K562 (cell line): ENCODE measurements at regions not wholly inside any gene's neighbourhood (a gene's known extent, or its start where the extent isn't known, plus 50 kb on each side); places are given as distances from the start of the nearest gene placed in this dataset.

Experiments used
- ATAC-seq: fragments of 200-7000 bp; cut with Tn5 transposase; 3 replicates; pipeline ENCODE4 v1.9.1; 2020; ENCODE audit warnings: moderate library complexity
- BruUV-seq: library from RNA; stranded (reverse); fragments of 400-500 nt; replicated peaks from 2 replicates; lab custom pipeline; 2021; lab: Mats Ljungman, UMichigan
- CTCF ChIA-PET: fragments of 300-600 bp; formaldehyde crosslinking; extraction: SDS; loops from one replicate; lab custom pipeline; 2021; ENCODE audit warnings: low intra/inter-chr PET ratio; lab: Yijun Ruan, JAX
- POLR2A ChIA-PET: fragments of 300-600, 350-650 bp; sonication (Branson Sonifier 250); formaldehyde crosslinking; extraction: SDS; loops from one replicate; lab custom pipeline; 2021; ENCODE audit warnings: antibody characterized with exemption, inconsistent platforms; lab: Yijun Ruan, JAX
- DNase-seq, 4 experiments: peaks; one replicate each; pipeline versions ENCODE4 v3.0.0 to v3.0.0-alpha.2; 2011 to 2018; ENCODE audit warnings: low spot score in 3 of 4, mixed read lengths in 3 of 4; ENCODE audit errors: extremely low read depth in 1 of 4
- FAIRE-seq: peaks from 2 replicates; lab custom pipeline; 2011; peaks lifted over from hg19 to GRCh38; lab: Jason Lieb, UNC
- H2AFZ ChIP-seq: 2 replicates; pipeline ENCODE4 v1.6.0; 2011; ENCODE audit warnings: low read depth, low read length, control low read depth, inconsistent platforms
- H3K27ac ChIP-seq: fragments of 200-600 bp; 3 replicates; pipeline ENCODE4 v1.8.0; 2011; ENCODE audit warnings: low read depth, mild to moderate bottlenecking, control low read depth, inconsistent platforms, low read length, moderate library complexity, mixed read lengths; ENCODE audit errors: extremely low read depth
- H3K27me3 ChIP-seq, 2 experiments: fragments of 300-600 bp in 1 of 2; 2 replicates in 1 of 2; 3 replicates in 1 of 2; pipeline versions ENCODE4 v1.6.0 to v1.8.0; 2011; ENCODE audit warnings: inconsistent platforms in 2 of 2, low read length in 2 of 2, mild to moderate bottlenecking in 1 of 2, mixed read lengths in 1 of 2, moderate library complexity in 1 of 2; ENCODE audit not compliant: control insufficient read depth in 2 of 2, insufficient read depth in 2 of 2
- H3K36me3 ChIP-seq: fragments of 300-600 bp; 3 replicates; pipeline ENCODE4 v1.8.0; 2011; ENCODE audit warnings: mild to moderate bottlenecking, low read length, inconsistent platforms; ENCODE audit not compliant: control insufficient read depth, insufficient read depth
- H3K4me1 ChIP-seq, 2 experiments: fragments of 200-600 bp in 1 of 2; replicated peaks in 1 of 2; 2 replicates in 1 of 2; 3 replicates in 1 of 2; pipeline versions ENCODE4 v1.5.1 to v1.8.0; 2011; ENCODE audit warnings: inconsistent platforms in 2 of 2, low read length in 2 of 2, mild to moderate bottlenecking in 1 of 2, mixed read lengths in 1 of 2, moderate library complexity in 1 of 2; ENCODE audit not compliant: control insufficient read depth in 2 of 2, insufficient read depth in 2 of 2
- H3K4me2 ChIP-seq: 2 replicates; pipeline ENCODE4 v1.6.1; 2011; ENCODE audit warnings: low read length, control low read depth, inconsistent platforms, mixed read lengths; ENCODE audit not compliant: insufficient read depth
- H3K4me3 ChIP-seq: fragments of 200-600 bp; sonication (generic), shearing (Covaris generic); 2 replicates; pipeline ENCODE4 v1.5.1; 2016; ENCODE audit warnings: control low read depth, inconsistent platforms
- H3K79me2 ChIP-seq: fragments of 200-600 bp; 3 replicates; pipeline ENCODE4 v1.8.0; 2011; ENCODE audit warnings: low read length, inconsistent platforms; ENCODE audit not compliant: control insufficient read depth, insufficient read depth
- H3K9ac ChIP-seq, 2 experiments: 2 replicates each; pipeline versions ENCODE4 v1.6.0 to v1.6.1; 2011; ENCODE audit warnings: low read depth in 2 of 2, low read length in 2 of 2, control low read depth in 1 of 2, inconsistent platforms in 1 of 2, mild to moderate bottlenecking in 1 of 2, mixed read lengths in 1 of 2; ENCODE audit not compliant: insufficient read depth in 1 of 2
- H3K9me1 ChIP-seq: one replicate; pipeline ENCODE4 v1.6.0; 2011; ENCODE audit warnings: inconsistent platforms, mild to moderate bottlenecking, low read length, moderate library complexity; ENCODE audit not compliant: control insufficient read depth, insufficient read depth
- H3K9me3 ChIP-seq: replicated peaks from 2 replicates; pipeline ENCODE4 v1.5.1; 2011; ENCODE audit warnings: low read depth, low read length, inconsistent platforms; ENCODE audit not compliant: control insufficient read depth, insufficient read depth
- H4K20me1 ChIP-seq: replicated peaks from 2 replicates; pipeline ENCODE4 v1.6.1; 2011; ENCODE audit warnings: low read length, inconsistent platforms, mixed read lengths; ENCODE audit not compliant: control insufficient read depth, insufficient read depth
- HMG20B ChIP-seq: fragments of 250-450 bp; sonication (Bioruptor Pico); IDR thresholded peaks from 2 replicates; pipeline ENCODE4 v1.5.0; 2021; ENCODE audit warnings: mild to moderate bottlenecking
- SPI1 ChIP-seq: IDR thresholded peaks from 2 replicates; pipeline ENCODE4 v1.6.1; 2011; ENCODE audit warnings: low read depth, low read length, control low read depth, borderline replicate concordance
- TEAD1 ChIP-seq, 2 experiments: fragments of 450-650 bp in 1 of 2; sonication (generic) in 1 of 2; formaldehyde crosslinking; IDR thresholded peaks; 2 replicates each; pipeline versions ENCODE4 v1.4.0 to v1.8.0; 2020 to 2022; ENCODE audit warnings: mild to moderate bottlenecking in 2 of 2, missing genetic modification reagents in 1 of 2
- WGBS: fragments of 100-300 bp; shearing (Covaris generic); methylation state at CpG from one replicate; pipeline ENCODE4 v1.1.6; 2016; ENCODE audit warnings: low coverage, mixed read lengths; ENCODE audit not compliant: insufficient coverage; ENCODE audit errors: missing lambda C conversion rate; 5-methylcytosine and 5-hydroxymethylcytosine counted together
- in situ Hi-C: fragments of 300-500 bp; cut with MboI; formaldehyde crosslinking; loops from 4 replicates; pipeline ENCODE4 v1.15.0; 2018; ENCODE audit warnings: inconsistent platforms, mixed read lengths
- intact Hi-C: fragments of 100-400 bp; cut with micrococcal nuclease; formaldehyde crosslinking; loops from 2 replicates; pipeline ENCODE4 v1.14.2; 2022

DNA sequence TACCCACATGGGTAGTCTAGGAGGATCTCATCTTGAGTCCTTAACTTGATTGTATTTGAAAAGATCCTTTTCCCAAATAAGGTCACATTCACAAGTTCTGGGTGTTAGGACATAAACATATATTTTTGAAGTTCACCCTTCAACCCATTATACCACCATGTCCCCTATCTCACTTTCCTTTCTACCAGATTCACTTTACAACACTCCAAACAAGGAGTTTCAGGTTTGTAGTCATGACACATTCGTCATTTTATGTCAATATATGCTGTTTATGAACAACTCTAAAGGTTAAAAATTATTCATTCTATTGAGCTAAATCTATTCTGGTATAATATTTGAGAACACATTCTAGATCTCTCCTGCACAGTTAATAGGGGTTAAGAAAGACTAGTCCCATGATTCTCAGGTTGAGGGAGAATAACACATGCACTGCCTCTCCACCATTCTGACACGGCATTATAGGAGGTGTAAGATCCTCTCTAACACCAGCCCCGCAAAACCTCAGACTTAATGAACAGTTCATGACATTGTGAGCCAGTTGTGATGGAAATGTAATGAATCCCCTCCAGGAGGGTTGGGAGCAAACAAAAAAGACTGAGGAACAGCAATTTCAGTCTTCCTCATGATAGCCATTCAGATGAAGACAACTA is 72.0 kb upstream of the PSMA6 start:
- Histone ChIP-seq H3K4me2 (no peak overlapping the region), H3K36me3 (0 out of 3 replicates have a peak, but pooled peaks cover 5% of the 10 kb centered on the region), H4K20me1 (no peaks in the 10 kb centered on the region), H3K4me3 (no peak overlapping the region), H3K9me3 (no peaks in the 10 kb centered on the region), H3K9ac (no peak overlapping the region), H2AFZ (no peak overlapping the region), H3K9me1 (no peaks in the 10 kb centered on the region), H3K27me3 (no peaks in the 10 kb centered on the region), H3K79me2 (no peaks in the 10 kb centered on the region), H3K4me1 (no peaks in the 10 kb centered on the region; a peak in 1 of 5 replicates), H3K27ac (no peak overlapping the region)
- TF ChIP-seq TEAD1 (CRISPR knock-in tag; IDR thresholded peaks at IDR 0.05), result no peak
- CTCF ChIA-PET, result no interaction called here
- POLR2A ChIA-PET, result interaction anchor here (1.7 kb wide), 1 partner anchor 184 kb away, joined by 6 read pairs; the partner anchor contains the start of gene NFKBIA
- no peak for DNase-seq
- WGBS, result 84% methylated on average over 3 of the region's 3 CpGs
- FAIRE-seq, result no peak
- in situ Hi-C loops, result no loop called here
- ATAC-seq, result no peak
- intact Hi-C loops, result no loop called here
- BruUV-seq, result no TSS peak

DNA sequence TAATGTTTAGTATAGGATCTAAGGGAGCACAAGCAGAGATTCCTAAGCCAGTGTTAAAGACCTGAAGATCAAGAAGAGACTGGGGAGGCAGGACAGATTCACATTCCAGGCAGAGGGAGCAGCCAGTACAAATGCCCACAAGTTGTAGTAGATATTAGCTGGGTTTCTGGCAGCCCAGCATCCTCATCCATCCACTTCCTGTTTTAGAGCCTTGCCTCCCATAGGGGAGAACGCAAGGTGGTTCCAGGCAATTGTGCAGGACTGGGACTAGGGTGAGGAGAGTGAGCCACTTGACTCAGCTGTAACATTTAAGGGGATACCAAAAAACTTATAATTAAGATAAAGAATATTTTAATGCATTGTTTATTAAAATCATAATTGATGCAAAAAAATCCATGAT is 71.3 kb upstream of the PSMA6 start:
- WGBS, result 80% methylated on average over 1 of the region's 1 CpG

More for the DNA sequence above, 71.3 kb upstream of the PSMA6 start:
- H3K4me3 ChIP-seq, result no peak overlapping the region
- H3K4me1 ChIP-seq, result no peaks in the 10 kb centered on the region; a peak in 1 of 5 replicates
- FAIRE-seq (no peak), DNase-seq (no peak), ATAC-seq (no peak)
- H3K27ac ChIP-seq, result no peak overlapping the region
- intact Hi-C loops, result no loop called here
- H3K9ac ChIP-seq, result no peak overlapping the region
- in situ Hi-C loops, result no loop called here
- H2AFZ ChIP-seq, result no peak overlapping the region
- H3K4me2 ChIP-seq, result no peak overlapping the region
- BruUV-seq, result no TSS peak
- TF ChIP-seq SPI1, result peak; percentile 87
- TF ChIP-seq HMG20B (CRISPR knock-in tag), result no peak
- no peaks in the 10 kb centered on the region for H3K9me3 ChIP-seq
- ChIA-PET POLR2A (interaction anchor here (0.6 kb wide), 1 partner anchor 124 kb away, joined by 4 read pairs; no protein-coding TSS in a partner anchor), CTCF (no interaction called here)
- H3K36me3 ChIP-seq, result 0 out of 3 replicates have a peak, but pooled peaks cover 5% of the 10 kb centered on the region
- no peaks in the 10 kb centered on the region for H3K79me2 ChIP-seq
- no peaks in the 10 kb centered on the region for H4K20me1 ChIP-seq
- H3K9me1 ChIP-seq, result no peaks in the 10 kb centered on the region
- H3K27me3 ChIP-seq, result no peaks in the 10 kb centered on the region
